ENCODE measurements at regions not wholly inside any gene's neighbourhood (a gene's known extent, or its start where the extent isn't known, plus 50 kb on each side); places are given as distances from the start of the nearest gene placed in this dataset. TPM values are rescaled to one million over a fixed set of nuclear protein-coding genes. Genes with fewer than 3 reads are reported as not detected.

Small RNAs in the stretch of these regions (small RNA-seq; reads per million reads assigned to genes)
- gene RNA5SP459, result not detected
